Thoracic aorta (tissue), 2 donors: ENCODE measurements at regions not wholly inside any gene's neighbourhood (a gene's known extent, or its start where the extent isn't known, plus 50 kb on each side); places are given as distances from the start of the nearest gene placed in this dataset.

Source experiments
- ATAC-seq: fragments of 150-250 bp; one replicate; pipeline ENCODE4 v1.8.0; 2017; ENCODE audit warnings: low read depth; ENCODE audit not compliant: insufficient number of reproducible peaks, low FRiP score
- DNase-seq: peaks from one replicate; pipeline ENCODE4 v3.0.0-alpha.2; 2020; ENCODE audit warnings: low spot score
- H3K27ac ChIP-seq, 2 donors: fragments of 200-600 bp; sonication (generic); 1 replicate in 1 of 2; 2 replicates in 1 of 2; pipeline ENCODE4 v1.5.1; 2016; ENCODE audit warnings: mild to moderate bottlenecking in 2 of 2, moderate library complexity in 2 of 2
- H3K27me3 ChIP-seq: fragments of 200-600 bp; sonication (generic); replicated peaks from 2 replicates; pipeline ENCODE4 v1.6.0; 2016; ENCODE audit warnings: mild to moderate bottlenecking; ENCODE audit not compliant: insufficient read depth
- H3K36me3 ChIP-seq: fragments of 200-600 bp; sonication (generic); one replicate; pipeline ENCODE4 v1.5.1; 2016
- H3K4me1 ChIP-seq, 2 donors: fragments of 200-600 bp; sonication (generic); 1 replicate in 1 of 2; 2 replicates in 1 of 2; pipeline versions ENCODE4 v1.5.1 to v1.6.0; 2016; ENCODE audit warnings: low read depth in 2 of 2, mild to moderate bottlenecking in 1 of 2; ENCODE audit not compliant: control insufficient read depth in 1 of 2
- H3K4me3 ChIP-seq: fragments of 200-600 bp; sonication (generic); 2 replicates; pipeline ENCODE4 v1.5.1; 2016; ENCODE audit warnings: mild to moderate bottlenecking
- H3K9me3 ChIP-seq: fragments of 200-600 bp; sonication (generic); 2 replicates; pipeline ENCODE4 v1.5.1; 2016
- CTCF ChIP-seq: fragments of 200-600 bp; sonication (generic); IDR thresholded peaks from one replicate; pipeline ENCODE4 v1.5.1; 2019; ENCODE audit warnings: antibody characterized with exemption

DNA sequence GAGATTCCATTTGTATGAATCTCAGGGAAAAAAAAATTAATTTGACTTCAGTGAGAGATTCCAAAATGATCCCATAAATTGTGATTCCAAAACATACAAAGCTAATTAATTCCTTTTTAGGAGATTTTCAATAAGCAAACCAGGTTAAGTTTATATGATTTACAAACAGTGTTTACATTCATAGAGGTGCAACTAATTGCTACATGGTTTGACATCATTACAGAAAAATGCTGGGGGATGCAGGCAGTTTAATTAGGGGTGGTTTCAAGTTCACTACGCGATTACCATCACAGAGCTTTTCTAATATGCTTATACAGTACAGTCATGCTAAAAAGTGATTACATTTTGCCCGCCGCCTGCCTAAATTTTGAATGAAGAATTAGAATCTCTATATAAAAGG lies 143.2 kb upstream of the MGMT start:
- H3K4me1 ChIP-seq, result no peaks in the 10 kb centered on the region
- H3K9me3 ChIP-seq, result no peaks in the 10 kb centered on the region
- TF ChIP-seq CTCF, result no peak
- ATAC-seq, result no peak
- no peak overlapping the region for H3K4me3 ChIP-seq
- H3K36me3 ChIP-seq, result no peaks in the 10 kb centered on the region
- no peak for DNase-seq
- no peak overlapping the region for H3K27ac ChIP-seq
- H3K27me3 ChIP-seq, result no peaks in the 10 kb centered on the region

GRCh38 chr10:129325893-129326292 lies 141.1 kb upstream of the MGMT start:
- Histone ChIP-seq H3K27ac (no peak overlapping the region), H3K4me3 (no peak overlapping the region), H3K9me3 (no peaks in the 10 kb centered on the region), H3K36me3 (no peaks in the 10 kb centered on the region), H3K4me1 (no peaks in the 10 kb centered on the region), H3K27me3 (no peaks in the 10 kb centered on the region)
- DNase-seq (no peak), ATAC-seq (no peak)
- no peak for TF ChIP-seq CTCF

- H3K36me3 ChIP-seq, result no peaks in the 10 kb centered on the region
- H3K9me3 ChIP-seq, result no peaks in the 10 kb centered on the region
- DNase-seq (no peak), ATAC-seq (no peak)
- no peak for TF ChIP-seq CTCF
- no peaks in the 10 kb centered on the region for H3K27me3 ChIP-seq
- no peak overlapping the region for H3K27ac ChIP-seq
- H3K4me3 ChIP-seq, result no peak overlapping the region
- no peaks in the 10 kb centered on the region for H3K4me1 ChIP-seq
These were observed 138.5 kb upstream of the MGMT start for GRCh38 chr10:129328546-129328945.

- DNase-seq (no peak), ATAC-seq (no peak)
- no peaks in the 10 kb centered on the region for H3K9me3 ChIP-seq
- TF ChIP-seq CTCF, result no peak
- no peaks in the 10 kb centered on the region for H3K27me3 ChIP-seq
- no peak overlapping the region for H3K4me3 ChIP-seq
- no peaks in the 10 kb centered on the region for H3K4me1 ChIP-seq
- H3K36me3 ChIP-seq, result no peaks in the 10 kb centered on the region
- H3K27ac ChIP-seq, result no peak overlapping the region
These were observed 137.5 kb upstream of the MGMT start for GRCh38 chr10:129329385-129330055.

DNA sequence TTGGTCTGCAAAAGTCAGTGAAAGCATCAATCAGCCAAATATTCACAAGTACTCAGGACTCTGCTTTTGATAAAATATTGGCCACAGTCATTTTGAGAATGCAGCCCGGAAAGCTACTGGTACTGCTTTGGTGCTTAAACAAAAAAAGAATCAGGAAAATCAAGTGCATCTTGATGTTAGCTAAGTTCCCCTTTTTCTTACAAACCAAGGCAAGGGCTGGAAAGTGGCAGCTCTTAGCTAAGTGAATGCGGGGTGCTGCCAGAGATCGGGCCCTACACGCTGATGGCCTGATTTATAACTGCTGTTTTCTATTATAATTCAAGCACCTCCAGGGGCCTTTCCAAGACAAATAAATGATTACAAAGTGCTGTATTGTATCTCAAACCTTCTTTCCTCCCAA lies 136.8 kb upstream of the MGMT start:
- no peak overlapping the region for H3K4me3 ChIP-seq
- no peaks in the 10 kb centered on the region for H3K4me1 ChIP-seq
- no peaks in the 10 kb centered on the region for H3K9me3 ChIP-seq
- TF ChIP-seq CTCF, result no peak
- H3K36me3 ChIP-seq, result no peaks in the 10 kb centered on the region
- H3K27ac ChIP-seq, result no peak overlapping the region
- DNase-seq, result no peak
- no peak for ATAC-seq
- H3K27me3 ChIP-seq, result no peaks in the 10 kb centered on the region
